ENCODE measurements at regions not wholly inside any gene's neighbourhood (a gene's known extent, or its start where the extent isn't known, plus 50 kb on each side); places are given as distances from the start of the nearest gene placed in this dataset.

GRCh38 chr22:48218889-48219420 is 1456.5 kb downstream of the TBC1D22A start:
- intact Hi-C loops (cut with DNase I; ENCODE audit: low total_unique reads): no loop called here
- TF ChIP-seq POLR2AphosphoS5 (IDR thresholded peaks at IDR 0.05) (no peak), EP300 (IDR thresholded peaks at IDR 0.05) (no peak), CTCF (IDR thresholded peaks at IDR 0.05) (no peak), POLR2A (IDR thresholded peaks at IDR 0.05) (no peak)
- no peaks in the 10 kb centered on the region for H3K36me3 ChIP-seq
- 34 to 64% (median 46%) methylated on average over 7 of the region's 7 CpGs for WGBS, 5 donors
- no peak overlapping the region for H3K4me3 ChIP-seq
- peaks cover 0 to 23% (median 0%) of the 10 kb centered on the region in 3 donors for H3K27me3 ChIP-seq
- no peak overlapping the region for H3K27ac ChIP-seq
- H3K4me1 ChIP-seq: no peaks in the 10 kb centered on the region
- DNase-seq: no peak
- H3K9me3 ChIP-seq: peaks cover 0 to 7% (median 3%) of the 10 kb centered on the region in 4 donors

GRCh38 chr22:48217596-48217995 is 1455.1 kb downstream of the TBC1D22A start:
- TF ChIP-seq EP300 (IDR thresholded peaks at IDR 0.05): no peak
- no peak for TF ChIP-seq POLR2AphosphoS5 (IDR thresholded peaks at IDR 0.05)
- no peak for TF ChIP-seq CTCF (IDR thresholded peaks at IDR 0.05)
- no peak for TF ChIP-seq POLR2A (IDR thresholded peaks at IDR 0.05)
- Histone ChIP-seq H3K9me3 (peaks cover 0 to 11% (median 4%) of the 10 kb centered on the region in 4 donors), H3K27ac (no peak overlapping the region), H3K27me3 (peaks cover 0 to 20% (median 0%) of the 10 kb centered on the region in 3 donors), H3K4me3 (no peak overlapping the region), H3K36me3 (no peaks in the 10 kb centered on the region), H3K4me1 (no peaks in the 10 kb centered on the region)
- intact Hi-C loops (cut with DNase I; ENCODE audit: low total_unique reads): no loop called here
- no peak for DNase-seq
- WGBS, 5 donors: 84 to 91% (median 86%) methylated on average over 11 of the region's 11 CpGs

GRCh38 chr22:48212727-48213126 is 1450.3 kb downstream of the TBC1D22A start:
- WGBS, 5 donors: 85 to 97% (median 87%) methylated on average over 1 of the region's 1 CpG
- no peaks in the 10 kb centered on the region for H3K4me1 ChIP-seq
- intact Hi-C loops (cut with DNase I; ENCODE audit: low total_unique reads): no loop called here
- H3K4me3 ChIP-seq: no peak overlapping the region
- TF ChIP-seq EP300 (IDR thresholded peaks at IDR 0.05) (no peak), CTCF (IDR thresholded peaks at IDR 0.05) (no peak), POLR2A (IDR thresholded peaks at IDR 0.05) (no peak), POLR2AphosphoS5 (IDR thresholded peaks at IDR 0.05) (no peak)
- peaks cover 0 to 11% (median 0%) of the 10 kb centered on the region in 4 donors for H3K9me3 ChIP-seq
- no peaks in the 10 kb centered on the region for H3K36me3 ChIP-seq
- no peak for DNase-seq
- peaks cover 0 to 37% (median 0%) of the 10 kb centered on the region in 3 donors for H3K27me3 ChIP-seq
- H3K27ac ChIP-seq: no peak overlapping the region

GRCh38 chr22:48210812-48211211 is 1448.4 kb downstream of the TBC1D22A start:
- no peaks in the 10 kb centered on the region for H3K4me1 ChIP-seq
- H3K27ac ChIP-seq: no peak overlapping the region
- H3K36me3 ChIP-seq: no peaks in the 10 kb centered on the region
- TF ChIP-seq POLR2AphosphoS5 (IDR thresholded peaks at IDR 0.05) (no peak), EP300 (IDR thresholded peaks at IDR 0.05) (no peak), CTCF (IDR thresholded peaks at IDR 0.05) (no peak), POLR2A (IDR thresholded peaks at IDR 0.05) (no peak)
- intact Hi-C loops (cut with DNase I; ENCODE audit: low total_unique reads): no loop called here
- H3K4me3 ChIP-seq: no peak overlapping the region
- DNase-seq: no peak
- WGBS, 5 donors: 38 to 68% (median 61%) methylated on average over 3 to 7 of the region's 7 CpGs
- peaks cover 0 to 44% (median 0%) of the 10 kb centered on the region in 3 donors for H3K27me3 ChIP-seq
- peaks cover 0 to 6% (median 0%) of the 10 kb centered on the region in 4 donors for H3K9me3 ChIP-seq
